ENCODE measurements at regions not wholly inside any gene's neighbourhood (a gene's known extent, or its start where the extent isn't known, plus 50 kb on each side); places are given as distances from the start of the nearest gene placed in this dataset.
"Not testable (repeated sequence)": the region's sequence is repeated elsewhere in the genome, so short reads cannot be mapped to it uniquely, and the experiment has no call there.

GRCh38 chr17:71188811-71189492 is 931.9 kb upstream of the SOX9 start:
- no peak for DNase-seq (ENCODE audit: low read depth in 2 of 2)

GRCh38 chr17:71189493-71189831 is 931.4 kb upstream of the SOX9 start:
- DNase-seq (ENCODE audit: low read depth in 2 of 2): no peak

GRCh38 chr17:71192039-71192555 is 928.7 kb upstream of the SOX9 start:
- no peak for DNase-seq (ENCODE audit: low read depth in 2 of 2)

GRCh38 chr17:71192848-71193247 is 928.0 kb upstream of the SOX9 start:
- DNase-seq (ENCODE audit: low read depth in 2 of 2): no peak

- DNase-seq (ENCODE audit: low read depth in 2 of 2): no peak
These were observed 920.2 kb upstream of the SOX9 start for GRCh38 chr17:71200597-71200996.

GRCh38 chr17:71201639-71202038 is 919.2 kb upstream of the SOX9 start:
- no peak for DNase-seq (ENCODE audit: low read depth in 2 of 2)

GRCh38 chr17:71202449-71202848 is 918.4 kb upstream of the SOX9 start:
- no peak for DNase-seq (ENCODE audit: low read depth in 2 of 2)

GRCh38 chr17:71203953-71204352 is 916.9 kb upstream of the SOX9 start:
- DNase-seq (ENCODE audit: low read depth in 2 of 2): no peak

GRCh38 chr17:71205951-71206350 is 914.9 kb upstream of the SOX9 start:
- not testable (repeated sequence) for DNase-seq (ENCODE audit: low read depth in 2 of 2)

- DNase-seq (ENCODE audit: low read depth in 2 of 2): no peak
These were observed 912.6 kb upstream of the SOX9 start for GRCh38 chr17:71208111-71208704.

GRCh38 chr17:71213936-71214335 is 906.9 kb upstream of the SOX9 start:
- no peak for DNase-seq (ENCODE audit: low read depth in 2 of 2)

- no peak for DNase-seq (ENCODE audit: low read depth in 2 of 2)
These were observed 903.1 kb upstream of the SOX9 start for GRCh38 chr17:71217769-71218168.

GRCh38 chr17:71224824-71225575 is 895.8 kb upstream of the SOX9 start:
- no peak for DNase-seq (ENCODE audit: low read depth in 2 of 2)

GRCh38 chr17:71227841-71228240 is 893.0 kb upstream of the SOX9 start:
- DNase-seq (ENCODE audit: low read depth in 2 of 2): no peak

- no peak for DNase-seq (ENCODE audit: low read depth in 2 of 2)
These were observed 891.8 kb upstream of the SOX9 start for GRCh38 chr17:71229070-71229469.

GRCh38 chr17:71232801-71233559 is 887.8 kb upstream of the SOX9 start:
- DNase-seq (ENCODE audit: low read depth in 2 of 2): no peak

- no peak for DNase-seq (ENCODE audit: low read depth in 2 of 2)
These were observed 886.5 kb upstream of the SOX9 start for GRCh38 chr17:71234349-71234748.

- no peak for DNase-seq (ENCODE audit: low read depth in 2 of 2)
These were observed 882.8 kb upstream of the SOX9 start for GRCh38 chr17:71237903-71238538.

- no peak for DNase-seq (ENCODE audit: low read depth in 2 of 2)
These were observed 873.3 kb upstream of the SOX9 start for GRCh38 chr17:71247441-71248015.

GRCh38 chr17:71251276-71251675 is 869.5 kb upstream of the SOX9 start:
- no peak for DNase-seq (ENCODE audit: low read depth in 2 of 2)

GRCh38 chr17:71251951-71252350 is 868.9 kb upstream of the SOX9 start:
- DNase-seq (ENCODE audit: low read depth in 2 of 2): no peak

Data from stimulated activated CD8-positive, alpha-beta memory T cell treated with anti-CD3 and anti-CD28 coated beads, Interleukin-15, amount 100 ng/mL, for 48 hours (primary cell).